ENCODE measurements at regions not wholly inside any gene's neighbourhood (a gene's known extent, or its start where the extent isn't known, plus 50 kb on each side); places are given as distances from the start of the nearest gene placed in this dataset.

DNA sequence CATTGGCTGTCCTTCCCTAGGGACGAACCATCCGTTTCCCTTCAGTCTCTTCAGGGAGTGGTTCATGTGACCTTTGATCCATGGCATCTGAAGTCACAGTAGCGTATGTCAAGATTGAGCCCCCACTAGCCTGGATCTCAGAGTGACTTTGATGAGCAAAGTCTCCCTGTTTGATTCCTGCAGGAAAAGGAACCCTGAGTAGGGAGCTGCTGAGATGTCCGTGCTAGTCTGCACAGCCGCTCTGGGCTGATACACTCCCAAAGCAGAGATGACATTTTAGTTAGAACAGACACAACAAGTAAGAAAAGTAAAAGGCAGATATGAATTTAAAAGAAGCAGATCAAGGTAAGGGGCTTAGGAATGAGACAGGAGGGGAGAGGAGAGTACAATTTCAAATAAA, 899.4 kb downstream of the C6orf118 start:
- Mint-ChIP-seq H3K4me1 (ENCODE audit: low read depth) (no peaks in the 10 kb centered on the region), H3K4me3 (no peak overlapping the region), H3K27me3 (ENCODE audit: low read depth) (no peaks in the 10 kb centered on the region), H3K36me3 (ENCODE audit: low read depth) (no peaks in the 10 kb centered on the region), H3K9me3 (peaks cover 5% of the 10 kb centered on the region), H3K27ac (no peak overlapping the region)

DNA sequence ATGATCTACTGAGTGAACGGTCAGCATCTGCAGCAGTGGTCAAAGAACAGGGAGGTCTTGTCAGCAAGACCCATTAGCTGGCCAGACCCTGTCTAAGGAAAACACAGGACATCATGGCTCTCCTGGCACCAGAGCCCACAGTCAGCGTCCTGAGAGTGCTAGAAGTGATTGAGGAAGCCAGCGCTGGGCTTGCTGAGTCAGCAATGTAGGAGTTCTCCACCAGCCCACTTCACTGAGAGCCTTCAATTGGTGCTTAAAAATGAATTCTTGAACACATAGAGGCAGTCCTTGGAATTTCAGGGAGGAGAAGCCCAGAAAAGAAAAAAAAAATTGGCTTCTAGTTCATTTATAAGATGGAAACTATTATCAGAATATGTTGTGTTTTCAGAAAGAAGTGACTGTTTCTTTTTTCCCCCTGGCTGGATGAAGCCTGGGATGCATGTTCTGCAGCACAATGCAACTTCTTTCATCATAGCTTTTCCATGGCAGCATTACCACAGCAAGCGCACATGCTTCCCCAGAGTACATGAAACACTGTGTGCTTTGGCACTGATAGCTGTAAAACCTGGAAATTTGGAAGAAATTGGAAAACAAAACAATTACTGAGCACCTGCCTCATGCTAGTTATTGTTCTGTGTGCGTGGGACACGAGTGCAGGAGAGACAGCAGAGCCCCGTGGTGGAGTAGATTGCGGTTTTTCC, 899.9 kb downstream of the C6orf118 start:
- Mint-ChIP-seq H3K36me3 (ENCODE audit: low read depth) (no peaks in the 10 kb centered on the region), H3K9me3 (peaks cover 6% of the 10 kb centered on the region), H3K4me1 (ENCODE audit: low read depth) (no peaks in the 10 kb centered on the region), H3K27me3 (ENCODE audit: low read depth) (no peaks in the 10 kb centered on the region), H3K4me3 (no peak overlapping the region), H3K27ac (no peak overlapping the region)

DNA sequence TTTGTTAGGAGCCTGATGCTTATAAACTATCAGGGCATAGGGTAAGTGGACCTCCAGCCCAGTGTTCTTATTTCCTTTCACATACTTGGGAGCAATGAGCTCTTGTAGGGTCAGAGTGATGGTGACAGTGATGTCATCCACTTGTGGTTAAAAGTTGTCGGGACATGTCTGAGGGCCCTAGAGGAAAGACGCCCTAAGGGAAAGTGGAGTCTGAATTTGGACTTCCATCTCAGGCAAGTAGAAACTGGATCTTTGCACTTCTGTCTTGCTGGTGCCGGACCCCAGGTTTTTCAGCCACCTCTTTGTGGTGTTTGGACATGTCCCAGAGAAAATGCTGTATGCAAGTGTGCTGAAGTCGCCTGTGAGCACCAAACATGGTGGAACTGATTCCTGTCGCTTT, 900.5 kb downstream of the C6orf118 start:
- Mint-ChIP-seq H3K27me3 (ENCODE audit: low read depth) (no peaks in the 10 kb centered on the region), H3K27ac (no peak overlapping the region), H3K4me1 (ENCODE audit: low read depth) (no peaks in the 10 kb centered on the region), H3K4me3 (no peak overlapping the region), H3K9me3 (peaks cover 6% of the 10 kb centered on the region), H3K36me3 (ENCODE audit: low read depth) (no peaks in the 10 kb centered on the region)

DNA sequence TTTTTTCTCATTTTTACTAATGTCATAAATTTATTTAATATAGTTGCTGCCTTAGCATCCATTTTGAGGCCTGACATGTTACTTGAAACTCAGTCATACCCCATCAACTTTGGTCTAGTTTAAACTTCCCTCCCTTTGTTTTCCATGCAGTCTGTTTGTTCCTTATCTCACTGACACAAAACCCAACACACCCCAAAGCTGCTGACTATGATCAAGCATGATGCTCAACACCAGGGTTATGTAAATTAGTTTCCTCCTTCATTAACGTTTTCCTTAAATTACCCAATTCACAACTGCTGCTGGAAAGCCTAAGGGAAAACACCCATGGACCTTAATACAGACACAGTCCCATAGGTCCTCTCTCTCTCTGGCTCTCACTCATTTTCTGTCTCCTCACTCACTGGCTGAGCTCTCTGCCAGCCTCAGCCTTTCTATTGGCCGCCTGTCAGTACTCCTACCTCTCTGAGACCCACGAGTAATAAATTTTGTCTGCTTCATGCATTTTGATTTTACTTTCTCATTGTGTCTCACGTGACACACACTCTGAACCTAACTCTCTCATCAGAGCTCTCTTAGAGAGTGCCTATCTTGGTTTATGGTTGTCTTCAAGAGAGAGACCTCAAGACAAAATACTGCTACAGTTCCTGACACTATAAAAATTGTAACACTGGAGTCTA, 904.5 kb downstream of the C6orf118 start:
- no peaks in the 10 kb centered on the region for H3K4me1 Mint-ChIP-seq (ENCODE audit: low read depth)
- H3K9me3 Mint-ChIP-seq = peaks cover 4% of the 10 kb centered on the region
- no peaks in the 10 kb centered on the region for H3K36me3 Mint-ChIP-seq (ENCODE audit: low read depth)
- no peaks in the 10 kb centered on the region for H3K27me3 Mint-ChIP-seq (ENCODE audit: low read depth)
- no peak overlapping the region for H3K4me3 Mint-ChIP-seq
- no peak overlapping the region for H3K27ac Mint-ChIP-seq

DNA sequence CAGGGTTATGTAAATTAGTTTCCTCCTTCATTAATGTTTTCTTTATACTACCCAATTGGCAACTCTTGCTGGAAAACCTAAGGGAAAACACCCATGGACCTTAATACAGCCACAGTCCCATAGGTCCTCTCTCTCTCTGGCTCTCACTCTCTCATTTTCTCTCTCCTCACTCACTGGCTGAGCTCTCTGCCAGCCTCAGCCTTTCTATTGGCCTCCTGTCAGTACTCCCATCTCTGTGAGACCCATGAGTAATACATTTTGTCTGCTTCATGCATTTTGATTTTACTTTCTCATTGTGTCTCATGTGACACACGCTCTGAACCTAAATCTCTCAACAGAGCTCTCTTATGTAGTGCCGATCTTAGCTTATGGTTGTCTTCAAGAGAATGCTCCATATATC, 907.5 kb downstream of the C6orf118 start:
- Mint-ChIP-seq H3K4me1 (ENCODE audit: low read depth) (no peaks in the 10 kb centered on the region), H3K27me3 (ENCODE audit: low read depth) (no peaks in the 10 kb centered on the region), H3K4me3 (no peak overlapping the region), H3K9me3 (peaks cover 3% of the 10 kb centered on the region), H3K36me3 (ENCODE audit: low read depth) (no peaks in the 10 kb centered on the region), H3K27ac (no peak overlapping the region)

DNA sequence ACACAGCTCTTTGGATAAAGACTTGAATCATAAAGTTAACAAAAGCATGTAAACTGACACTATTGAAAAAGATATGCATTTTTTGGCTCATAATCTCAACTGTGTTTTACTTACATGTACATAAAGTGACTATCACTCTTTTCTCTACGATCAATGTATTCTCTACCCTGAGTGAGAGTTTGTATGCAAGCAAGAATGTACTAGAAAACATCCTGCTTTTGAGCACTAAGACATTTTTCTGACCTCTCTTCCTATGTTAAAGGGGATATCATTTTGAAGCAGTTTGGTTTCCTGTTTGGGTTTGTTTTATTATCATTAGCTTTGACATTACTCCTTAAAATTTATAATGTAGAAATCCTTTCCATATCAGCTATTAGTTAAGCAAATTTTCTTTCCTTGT, 910.8 kb downstream of the C6orf118 start:
- Mint-ChIP-seq H3K36me3 (ENCODE audit: low read depth) (no peaks in the 10 kb centered on the region), H3K4me3 (no peak overlapping the region), H3K27me3 (ENCODE audit: low read depth) (no peaks in the 10 kb centered on the region), H3K9me3 (no peaks in the 10 kb centered on the region), H3K27ac (no peak overlapping the region), H3K4me1 (ENCODE audit: low read depth) (no peaks in the 10 kb centered on the region)

DNA sequence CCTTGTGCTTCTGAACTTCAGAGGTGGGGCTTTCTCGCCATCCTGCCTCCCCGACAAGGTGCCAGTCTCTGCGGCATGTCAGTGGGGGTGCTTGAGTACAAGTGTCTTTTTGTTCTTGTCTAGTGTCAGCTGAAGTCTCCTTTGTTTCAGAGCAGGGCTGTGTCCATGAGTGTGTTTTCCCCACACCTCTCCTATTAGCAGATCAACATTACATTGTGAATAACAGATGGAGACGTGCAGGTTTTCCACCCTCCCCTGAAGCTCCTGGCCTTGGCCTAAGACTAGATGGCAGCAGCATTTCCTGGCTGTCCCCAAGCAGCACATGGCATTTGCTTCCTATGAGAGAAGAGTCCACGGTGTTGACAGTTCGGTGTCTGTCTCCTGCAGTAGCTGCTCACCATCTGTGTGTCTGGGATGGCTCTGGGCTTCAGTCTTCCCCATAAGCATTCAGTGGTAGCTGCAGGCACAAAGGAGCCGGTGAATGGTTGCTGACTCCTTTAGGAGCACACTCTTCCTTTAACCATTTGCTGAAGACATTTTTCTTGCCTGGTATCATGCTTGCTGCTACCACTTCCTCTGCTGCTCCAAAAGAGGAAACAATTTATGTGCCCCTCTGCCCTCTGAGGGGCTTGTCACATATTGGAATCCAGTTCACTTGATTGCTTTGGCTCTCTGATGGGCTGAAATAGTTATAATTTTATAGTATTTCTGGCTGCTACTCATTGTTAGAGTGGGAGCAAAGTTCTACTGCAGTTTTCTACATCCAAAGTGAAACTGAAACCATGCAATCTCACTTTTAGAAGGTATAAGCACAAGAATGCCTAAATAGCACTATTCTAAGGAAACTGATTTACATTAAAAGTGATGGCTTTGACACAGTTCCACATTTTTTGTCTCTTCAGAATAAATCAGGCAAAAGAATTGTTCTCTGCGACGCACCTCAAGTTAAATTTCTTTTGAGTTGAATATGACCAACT, 913.0 kb downstream of the C6orf118 start:
- Mint-ChIP-seq H3K36me3 (ENCODE audit: low read depth) (no peaks in the 10 kb centered on the region), H3K27ac (no peak overlapping the region), H3K9me3 (no peaks in the 10 kb centered on the region), H3K27me3 (ENCODE audit: low read depth) (no peaks in the 10 kb centered on the region), H3K4me1 (ENCODE audit: low read depth) (no peaks in the 10 kb centered on the region), H3K4me3 (no peak overlapping the region)

DNA sequence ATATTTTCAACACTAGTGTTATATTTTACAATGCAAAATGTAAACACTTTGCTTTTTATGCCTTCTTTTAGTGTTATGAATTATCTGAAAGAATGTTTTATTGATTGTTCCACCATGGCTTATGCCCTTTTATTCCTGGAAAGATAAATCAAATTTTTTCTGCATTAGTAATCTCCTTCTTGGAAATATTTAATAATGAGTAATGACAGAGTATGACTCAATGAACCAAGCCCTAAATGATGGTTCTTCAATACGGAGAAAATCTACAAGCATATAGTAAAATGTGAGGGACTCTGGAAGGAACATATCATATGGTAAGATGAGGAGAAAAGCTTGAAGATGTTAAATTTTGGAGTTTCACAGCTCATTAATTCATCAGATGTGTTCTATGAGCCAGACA, 929.6 kb downstream of the C6orf118 start:
- Mint-ChIP-seq H3K4me3 (no peak overlapping the region), H3K9me3 (peaks cover 12% of the 10 kb centered on the region), H3K4me1 (ENCODE audit: low read depth) (no peaks in the 10 kb centered on the region), H3K36me3 (ENCODE audit: low read depth) (no peaks in the 10 kb centered on the region), H3K27ac (no peak overlapping the region), H3K27me3 (ENCODE audit: low read depth) (no peaks in the 10 kb centered on the region)

DNA sequence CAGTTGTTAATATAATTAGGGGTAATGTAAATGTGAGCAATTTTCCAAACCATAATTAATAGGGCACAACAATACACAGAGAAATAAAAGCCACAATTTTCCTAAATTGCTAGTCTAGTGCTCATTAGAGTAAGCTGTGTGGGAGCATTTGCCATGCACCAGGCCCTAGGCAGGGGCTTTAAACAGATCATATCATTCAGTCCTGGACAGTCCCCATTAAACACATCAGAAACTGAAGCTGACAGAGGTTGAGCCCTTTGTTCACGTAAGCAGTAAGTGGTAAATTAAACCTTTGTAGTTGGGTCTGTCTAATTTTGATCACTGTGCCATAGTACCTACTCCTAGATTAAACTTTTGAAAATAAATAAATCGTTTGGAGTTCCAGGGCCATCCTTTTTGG, 931.1 kb downstream of the C6orf118 start:
- peaks cover 12% of the 10 kb centered on the region for H3K9me3 Mint-ChIP-seq
- H3K27me3 Mint-ChIP-seq (ENCODE audit: low read depth) = no peaks in the 10 kb centered on the region
- no peaks in the 10 kb centered on the region for H3K4me1 Mint-ChIP-seq (ENCODE audit: low read depth)
- no peak overlapping the region for H3K27ac Mint-ChIP-seq
- no peak overlapping the region for H3K4me3 Mint-ChIP-seq
- no peaks in the 10 kb centered on the region for H3K36me3 Mint-ChIP-seq (ENCODE audit: low read depth)

DNA sequence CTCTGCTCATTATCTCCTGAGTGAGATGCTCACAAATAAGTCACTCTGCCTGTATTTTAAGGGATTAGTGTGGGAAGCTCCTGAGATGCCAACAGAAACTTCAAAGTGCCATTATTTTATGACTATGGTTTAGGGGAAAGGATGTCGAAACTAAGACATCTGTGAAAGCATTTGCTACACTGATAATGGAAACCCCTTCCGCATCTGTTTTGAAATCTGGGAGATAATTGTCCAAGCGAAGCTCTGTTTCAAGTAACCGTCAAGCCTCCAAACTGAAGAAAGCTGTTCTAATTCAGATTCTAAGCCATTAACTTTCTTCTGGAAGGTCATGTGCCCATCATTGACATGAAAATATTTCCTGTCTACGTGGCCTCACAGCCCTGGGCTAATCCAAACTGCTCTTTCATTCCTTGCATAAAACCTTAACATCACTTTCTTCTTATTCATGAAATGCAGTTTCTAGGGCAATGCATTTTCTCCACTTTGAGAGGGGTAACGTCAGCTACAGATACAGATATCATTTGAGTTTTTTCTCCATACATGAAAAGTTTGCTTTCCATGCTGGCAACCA, 932.0 kb downstream of the C6orf118 start:
- no peak overlapping the region for H3K4me3 Mint-ChIP-seq
- no peaks in the 10 kb centered on the region for H3K27me3 Mint-ChIP-seq (ENCODE audit: low read depth)
- H3K4me1 Mint-ChIP-seq (ENCODE audit: low read depth) = no peaks in the 10 kb centered on the region
- peaks cover 12% of the 10 kb centered on the region for H3K9me3 Mint-ChIP-seq
- no peaks in the 10 kb centered on the region for H3K36me3 Mint-ChIP-seq (ENCODE audit: low read depth)
- no peak overlapping the region for H3K27ac Mint-ChIP-seq

DNA sequence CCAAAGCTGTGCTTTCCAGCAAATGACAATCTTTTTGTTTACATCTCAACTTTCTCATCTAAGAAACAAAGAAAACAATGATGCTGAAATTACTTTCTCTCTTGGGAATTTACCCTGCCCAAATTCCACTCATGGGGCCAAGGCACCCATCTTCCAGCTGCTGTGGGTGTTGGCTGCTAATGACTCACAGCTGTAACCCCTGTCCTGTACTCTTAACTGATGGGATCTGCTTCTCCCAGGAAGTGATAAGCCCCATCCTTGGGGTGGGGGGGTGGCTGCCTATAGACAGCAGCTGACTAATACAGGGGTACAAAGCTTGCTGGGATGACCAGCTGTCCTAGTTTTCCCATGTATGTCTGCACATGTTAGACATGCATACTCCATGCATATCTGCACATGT, 938.6 kb downstream of the C6orf118 start:
- Mint-ChIP-seq H3K9me3 (peaks cover 4% of the 10 kb centered on the region), H3K27ac (no peak overlapping the region), H3K27me3 (ENCODE audit: low read depth) (no peaks in the 10 kb centered on the region), H3K36me3 (ENCODE audit: low read depth) (no peaks in the 10 kb centered on the region), H3K4me3 (no peak overlapping the region), H3K4me1 (ENCODE audit: low read depth) (no peaks in the 10 kb centered on the region)

DNA sequence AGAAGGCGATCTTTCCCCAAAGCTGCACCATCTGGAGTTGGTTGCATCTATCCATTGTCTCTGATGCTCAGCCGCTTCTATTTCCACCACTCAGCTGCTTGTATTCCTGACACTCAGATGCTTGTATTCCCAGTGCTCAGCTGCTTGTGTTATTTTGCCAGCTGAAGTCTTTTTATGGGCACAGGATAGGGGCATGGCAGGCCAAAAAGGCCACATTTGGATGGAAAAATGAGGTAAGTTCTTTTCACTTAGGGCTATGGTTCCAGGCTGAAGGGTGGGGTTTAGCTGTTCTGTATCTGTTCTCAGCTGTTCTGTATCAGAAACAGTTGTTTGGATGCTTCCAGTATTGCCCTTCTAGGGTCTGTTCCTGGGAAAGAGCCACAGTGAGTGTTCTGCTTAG, 944.9 kb downstream of the QKI start:
- Mint-ChIP-seq H3K9me3 (peaks cover 25% of the 10 kb centered on the region), H3K36me3 (ENCODE audit: low read depth) (no peaks in the 10 kb centered on the region), H3K27me3 (ENCODE audit: low read depth) (no peaks in the 10 kb centered on the region), H3K4me3 (no peak overlapping the region), H3K4me1 (ENCODE audit: low read depth) (no peaks in the 10 kb centered on the region), H3K27ac (no peak overlapping the region)

DNA sequence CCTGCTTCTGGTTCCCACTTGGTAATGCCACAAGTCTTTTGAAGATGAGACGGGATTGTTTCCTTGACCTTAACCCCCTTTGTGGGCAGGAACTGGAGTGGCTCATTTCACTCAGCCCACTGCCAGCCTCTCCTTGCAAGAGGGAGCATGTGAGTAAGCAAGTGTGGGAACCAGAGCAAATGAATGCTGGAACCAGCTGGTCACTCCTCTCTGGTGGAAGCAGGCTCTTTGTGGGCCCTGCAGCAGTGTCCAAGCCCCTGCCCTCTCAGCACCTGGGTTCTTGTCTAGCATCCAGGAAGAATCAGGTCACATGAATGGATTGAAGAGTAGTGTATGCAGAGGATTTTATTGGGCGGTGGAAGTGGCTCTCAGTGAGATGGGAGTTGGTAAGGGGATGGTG, 944.5 kb downstream of the QKI start:
- peaks cover 22% of the 10 kb centered on the region for H3K9me3 Mint-ChIP-seq
- H3K36me3 Mint-ChIP-seq (ENCODE audit: low read depth) = no peaks in the 10 kb centered on the region
- no peak overlapping the region for H3K27ac Mint-ChIP-seq
- no peak overlapping the region for H3K4me3 Mint-ChIP-seq
- no peaks in the 10 kb centered on the region for H3K27me3 Mint-ChIP-seq (ENCODE audit: low read depth)
- H3K4me1 Mint-ChIP-seq (ENCODE audit: low read depth) = no peaks in the 10 kb centered on the region

DNA sequence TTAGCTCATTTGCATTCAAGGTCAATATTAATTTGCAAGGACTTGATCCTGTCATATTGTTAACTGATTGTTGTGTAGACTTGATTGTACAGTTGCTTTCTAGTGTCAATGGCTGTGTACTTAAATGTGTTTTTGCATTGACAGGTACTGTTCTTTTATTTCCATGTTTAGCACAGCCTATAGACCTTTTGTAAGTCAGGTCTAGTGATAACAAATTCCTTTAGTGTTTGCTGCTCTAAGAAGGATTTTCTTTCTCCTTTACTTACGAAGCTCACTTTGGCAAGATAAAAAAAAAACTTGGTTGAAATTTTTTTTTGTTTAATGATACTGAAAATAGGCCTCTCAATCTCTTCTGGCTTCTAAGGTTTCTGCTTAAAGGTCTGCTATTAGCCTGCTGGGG, 942.3 kb downstream of the QKI start:
- Mint-ChIP-seq H3K9me3 (peaks cover 14% of the 10 kb centered on the region), H3K4me3 (no peak overlapping the region), H3K36me3 (ENCODE audit: low read depth) (no peaks in the 10 kb centered on the region), H3K4me1 (ENCODE audit: low read depth) (no peaks in the 10 kb centered on the region), H3K27me3 (ENCODE audit: low read depth) (no peaks in the 10 kb centered on the region), H3K27ac (no peak overlapping the region)

Data from T-helper 1 cell treated with Interleukin-12 subunit alpha and Interleukin-12 subunit beta and Interleukin-4 antibody, amounts not matched to agents 30 μg/mL and 1 μg/mL, for 36 hours (primary cell).